ENCODE measurements at regions not wholly inside any gene's neighbourhood (a gene's known extent, or its start where the extent isn't known, plus 50 kb on each side); places are given as distances from the start of the nearest gene placed in this dataset.

GRCh38 chr18:70414315-70414900, 125.6 kb downstream of the SOCS6 start:
- no peak for TF ChIP-seq CTCF (optimal IDR thresholded peaks at IDR 0.05 in 1 of 3, IDR thresholded peaks at IDR 0.05 in 1 of 3, conservative IDR thresholded peaks at IDR 0.05 in 1 of 3; ENCODE audit: extremely low read depth in 1 of 3, insufficient read depth in 2 of 3, low read length in 3 of 3)
- no peak for TF ChIP-seq EZH2 (IDR thresholded peaks at IDR 0.05; ENCODE audit: low read length)
